Heart left ventricle (tissue), 16 donors: ENCODE measurements at regions not wholly inside any gene's neighbourhood (a gene's known extent, or its start where the extent isn't known, plus 50 kb on each side); places are given as distances from the start of the nearest gene placed in this dataset.

Experiments
- ATAC-seq, 4 donors: fragments of 200-7000 bp; cut with Tn5 transposase; one replicate each; pipeline ENCODE4 v1.9.1; 2020 to 2022; ENCODE audit warnings: moderate library complexity in 4 of 4, mild to moderate bottlenecking in 3 of 4, moderate number of reproducible peaks in 1 of 4
- DNase-seq, 5 donors: peaks; one replicate each; pipeline ENCODE4 v3.0.0-alpha.2; 2020
- H3K27ac ChIP-seq, 12 donors: fragments of 200-600 bp; sonication (generic) in 4 of 12; one replicate each; pipeline versions ENCODE4 v1.5.0 to v1.8.0; 2016 to 2022; ENCODE audit warnings: mild to moderate bottlenecking in 2 of 12
- H3K27me3 ChIP-seq, 9 donors: fragments of 200-600 bp; sonication (generic) in 2 of 9; one replicate each; pipeline versions ENCODE4 v1.5.1 to v1.8.0; 2016 to 2022; ENCODE audit warnings: mild to moderate bottlenecking in 3 of 9
- H3K36me3 ChIP-seq, 9 donors: fragments of 200-600 bp; sonication (generic) in 2 of 9; one replicate each; pipeline versions ENCODE4 v1.5.0 to v1.8.0; 2018 to 2022; ENCODE audit warnings: mild to moderate bottlenecking in 2 of 9
- H3K4me1 ChIP-seq, 12 donors: fragments of 200-600 bp; sonication (generic) in 4 of 12; one replicate each; pipeline versions ENCODE4 v1.5.0 to v1.8.0; 2016 to 2022; ENCODE audit warnings: mild to moderate bottlenecking in 3 of 12
- H3K4me3 ChIP-seq, 12 donors: fragments of 200-600 bp; sonication (generic) in 4 of 12; one replicate each; pipeline versions ENCODE4 v1.5.0 to v1.8.0; 2017 to 2022; ENCODE audit warnings: mild to moderate bottlenecking in 9 of 12, moderate library complexity in 4 of 12
- H3K9me3 ChIP-seq, 12 donors: fragments of 200-600 bp; sonication (generic) in 4 of 12; one replicate each; pipeline versions ENCODE4 v1.5.0 to v1.8.0; 2016 to 2022; ENCODE audit warnings: mild to moderate bottlenecking in 1 of 12
- POLR2A ChIP-seq, 2 donors: fragments of 450-650 bp; IDR thresholded peaks; one replicate each; pipeline ENCODE4 v1.6.1; 2017; ENCODE audit warnings: antibody characterized with exemption in 2 of 2, mild to moderate bottlenecking in 2 of 2, moderate library complexity in 2 of 2
- WGBS, 4 donors: extraction: QIAGEN DNeasy Blood & Tissue Kit in 2 of 4; methylation state at CpG; one replicate each; pipeline versions ENCODE4 v1.1.5 to v1.1.7; 2013 to 2018; 5-methylcytosine and 5-hydroxymethylcytosine counted together
- intact Hi-C, 10 donors: fragments of 100-400 bp; cut with DNase I; formaldehyde crosslinking; loops; one replicate each; pipeline versions ENCODE4 v1.11.1 to v1.14.2; 2022
- TF ChIP-seq, protein P1 (sequence below), 12 donors: fragments of 200-600 bp; sonication (generic) in 4 of 12; IDR thresholded peaks; one replicate each; pipeline versions ENCODE4 v1.5.0 to v1.8.0; 2018 to 2022; ENCODE audit warnings: antibody characterized with exemption in 12 of 12, mild to moderate bottlenecking in 5 of 12
- donor health status: ischemic (EF 13 %, LVEDD 7.1; RV severe dilation, severe dysfunction).
- donor health status: healthy with polysubstance abuse.
- donor health status: DM: no; HTN: yes; CAD: no.
- donor health status: DM: no; HTN: no; CAD: no.
- donor health status: ischemic (EF 25% LVEDD 6.9; RV normal size, moderate dysfunction).
- donor health status: ischemic (EF 25% LVEDD 5.7; RV mildly dilated, moderate dysfunction).
- donor health status: healthy.
- donor health status: DM: yes; HTN: yes; CAD: no.
- donor health status: ischemic (EF 35%, LVEDD 5.7; RV mildly dilated, moderate dysfunction).
- donor health status: nonischemic (EF 11% LVEDD 7.7; RV severe dilation, severe dysfunction).
- donor health status: DM: yes; HTN: yes; CAD: no.
- donor health status: PGD.
- donor health status: ischemic (EF 29% LVEDD 5.4; RV normal size, mild dysfunction).
- donor health status: nonischemic (EF 23%, LVEDD 6.1; RV moderate dilation, normal function).

DNA sequence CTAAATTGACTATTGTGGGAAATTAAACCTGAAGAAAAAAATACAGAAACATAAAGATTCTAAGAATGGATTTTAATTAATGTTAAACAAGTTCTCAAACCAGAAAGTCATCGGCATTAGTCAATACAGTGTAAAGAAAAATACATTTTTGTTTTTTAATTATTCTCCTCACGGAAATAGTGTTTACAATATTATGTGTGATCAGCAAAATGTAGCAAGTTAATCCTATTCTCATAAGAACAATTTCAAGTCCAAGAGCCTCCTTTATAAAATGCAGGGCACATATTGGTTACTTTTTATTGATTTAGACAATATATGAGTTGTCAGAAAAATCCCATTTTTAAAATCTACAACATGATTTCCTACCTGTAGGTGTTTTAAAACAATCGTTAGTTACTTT is 158.0 kb upstream of the MGAT4C start:
- no peaks in the 10 kb centered on the region for H3K27me3 ChIP-seq
- TF ChIP-seq, protein P1, sequence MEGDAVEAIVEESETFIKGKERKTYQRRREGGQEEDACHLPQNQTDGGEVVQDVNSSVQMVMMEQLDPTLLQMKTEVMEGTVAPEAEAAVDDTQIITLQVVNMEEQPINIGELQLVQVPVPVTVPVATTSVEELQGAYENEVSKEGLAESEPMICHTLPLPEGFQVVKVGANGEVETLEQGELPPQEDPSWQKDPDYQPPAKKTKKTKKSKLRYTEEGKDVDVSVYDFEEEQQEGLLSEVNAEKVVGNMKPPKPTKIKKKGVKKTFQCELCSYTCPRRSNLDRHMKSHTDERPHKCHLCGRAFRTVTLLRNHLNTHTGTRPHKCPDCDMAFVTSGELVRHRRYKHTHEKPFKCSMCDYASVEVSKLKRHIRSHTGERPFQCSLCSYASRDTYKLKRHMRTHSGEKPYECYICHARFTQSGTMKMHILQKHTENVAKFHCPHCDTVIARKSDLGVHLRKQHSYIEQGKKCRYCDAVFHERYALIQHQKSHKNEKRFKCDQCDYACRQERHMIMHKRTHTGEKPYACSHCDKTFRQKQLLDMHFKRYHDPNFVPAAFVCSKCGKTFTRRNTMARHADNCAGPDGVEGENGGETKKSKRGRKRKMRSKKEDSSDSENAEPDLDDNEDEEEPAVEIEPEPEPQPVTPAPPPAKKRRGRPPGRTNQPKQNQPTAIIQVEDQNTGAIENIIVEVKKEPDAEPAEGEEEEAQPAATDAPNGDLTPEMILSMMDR (IDR thresholded peaks at IDR 0.05), result no peak
- no peak for TF ChIP-seq POLR2A (IDR thresholded peaks at IDR 0.05)
- H3K36me3 ChIP-seq, result no peaks in the 10 kb centered on the region
- 80 to 90% (median 88%) methylated on average over 3 of the region's 3 CpGs for WGBS, 4 donors
- H3K4me3 ChIP-seq, result no peak overlapping the region
- intact Hi-C loops, result no loop called here
- ATAC-seq (no peak), DNase-seq (no peak)
- peaks cover 0 to 24% (median 13%) of the 10 kb centered on the region in 12 donors for H3K9me3 ChIP-seq
- no peak overlapping the region for H3K27ac ChIP-seq
- no peaks in the 10 kb centered on the region for H3K4me1 ChIP-seq

DNA sequence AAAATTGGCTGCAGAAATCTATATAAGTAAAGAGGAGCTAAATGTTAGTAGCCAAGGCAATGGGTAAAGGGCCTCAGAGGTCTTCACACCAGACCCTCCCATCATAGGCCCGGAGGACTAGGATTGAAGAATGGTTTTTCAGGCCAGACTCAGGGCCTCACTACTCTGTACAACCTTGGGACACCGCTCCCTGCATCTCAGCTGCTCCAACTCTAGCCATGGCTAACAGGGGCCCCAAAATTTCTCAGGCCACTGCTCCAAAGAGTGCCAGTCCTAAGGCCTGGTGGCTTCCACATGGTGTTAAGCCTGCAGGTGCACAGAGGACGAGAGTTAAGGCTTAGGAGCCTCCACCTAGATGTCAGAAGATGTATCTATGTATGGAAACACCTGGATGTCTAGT is 155.5 kb upstream of the MGAT4C start:
- Histone ChIP-seq H3K27me3 (no peaks in the 10 kb centered on the region), H3K4me3 (no peak overlapping the region), H3K36me3 (no peaks in the 10 kb centered on the region), H3K27ac (no peak overlapping the region), H3K9me3 (peaks cover 0 to 25% (median 13%) of the 10 kb centered on the region in 12 donors), H3K4me1 (no peaks in the 10 kb centered on the region)
- intact Hi-C loops, result no loop called here
- ATAC-seq, result no peak
- DNase-seq, result no peak
- 67 to 76% (median 71%) methylated on average over 3 of the region's 3 CpGs for WGBS, 4 donors
- TF ChIP-seq, protein P1 (IDR thresholded peaks at IDR 0.05), result no peak
- no peak for TF ChIP-seq POLR2A (IDR thresholded peaks at IDR 0.05)

DNA sequence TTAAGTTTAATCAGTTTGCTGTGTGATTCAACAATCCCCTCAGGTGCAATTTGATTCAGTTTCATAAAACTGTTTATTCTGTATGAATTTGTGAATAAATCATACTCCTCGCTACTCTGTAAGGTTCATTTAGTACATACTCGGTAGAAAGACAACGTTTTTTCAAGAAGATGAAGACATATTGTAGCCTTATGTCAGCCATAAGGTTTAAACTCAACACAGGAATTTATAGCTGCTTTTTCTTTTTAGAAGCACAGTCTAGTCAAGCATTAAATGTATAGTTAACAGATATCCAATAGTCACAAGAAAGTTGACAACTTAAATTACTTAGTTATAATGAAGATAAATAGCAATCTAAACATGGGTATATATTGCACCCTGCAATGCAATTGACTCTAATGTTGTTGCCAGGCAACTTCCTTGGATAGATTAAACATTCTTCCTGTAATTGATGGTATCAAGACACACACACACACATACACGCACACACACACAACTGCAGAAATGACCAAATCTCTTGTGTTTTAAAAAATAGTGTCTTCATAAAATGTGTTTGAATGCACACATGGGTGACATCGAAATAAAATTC is 151.5 kb upstream of the MGAT4C start:
- DNase-seq (no peak), ATAC-seq (no peak)
- intact Hi-C loops, result no loop called here
- H3K9me3 ChIP-seq, result peaks cover 0 to 25% (median 13%) of the 10 kb centered on the region in 12 donors
- H3K4me3 ChIP-seq, result no peak overlapping the region
- H3K27ac ChIP-seq, result no peak overlapping the region
- TF ChIP-seq POLR2A (IDR thresholded peaks at IDR 0.05), result no peak
- TF ChIP-seq, protein P1 (IDR thresholded peaks at IDR 0.05), result no peak
- no peaks in the 10 kb centered on the region for H3K36me3 ChIP-seq
- WGBS, 4 donors, result 78 to 86% (median 82%) methylated on average over 5 of the region's 5 CpGs
- no peaks in the 10 kb centered on the region for H3K4me1 ChIP-seq
- H3K27me3 ChIP-seq, result no peaks in the 10 kb centered on the region

DNA sequence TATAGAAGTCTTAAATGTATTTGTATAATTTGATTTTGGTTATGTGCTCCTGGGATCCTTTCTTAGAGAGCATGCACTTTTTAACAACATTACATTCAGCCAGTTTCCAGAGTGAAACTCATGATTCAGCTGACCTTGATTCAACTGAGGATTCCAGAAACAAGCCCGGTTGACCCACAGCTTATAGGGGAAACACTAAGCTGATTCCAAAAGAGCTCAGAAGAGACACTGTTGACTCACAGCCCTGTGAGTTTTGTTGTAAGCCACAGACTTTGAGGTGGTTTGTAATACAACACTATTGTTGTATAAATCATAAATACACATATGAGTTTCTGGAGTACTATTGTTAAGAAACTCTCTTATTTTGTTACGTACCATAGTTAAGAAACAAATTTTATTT is 133.8 kb upstream of the MGAT4C start:
- no peaks in the 10 kb centered on the region for H3K27me3 ChIP-seq
- TF ChIP-seq, protein P1 (IDR thresholded peaks at IDR 0.05), result no peak
- TF ChIP-seq POLR2A (IDR thresholded peaks at IDR 0.05), result no peak
- no peaks in the 10 kb centered on the region for H3K36me3 ChIP-seq
- intact Hi-C loops, result no loop called here
- H3K4me1 ChIP-seq, result no peaks in the 10 kb centered on the region
- no peak overlapping the region for H3K4me3 ChIP-seq
- peaks cover 0 to 4% (median 0%) of the 10 kb centered on the region in 12 donors for H3K9me3 ChIP-seq
- no peak overlapping the region for H3K27ac ChIP-seq
- WGBS, 4 donors, result 86 to 89% (median 88%) methylated on average over 2 of the region's 2 CpGs
- no peak for ATAC-seq
- no peak for DNase-seq
